Central memory CD8-positive, alpha-beta T cell (primary cell): ENCODE measurements at regions not wholly inside any gene's neighbourhood (a gene's known extent, or its start where the extent isn't known, plus 50 kb on each side); places are given as distances from the start of the nearest gene placed in this dataset.

Experiments used
- ATAC-seq: fragments of 150-1000 bp; cut with Tn5 transposase; replicated peaks from 2 replicates; pipeline ENCODE4 v1.10.0; 2022; ENCODE audit warnings: mild to moderate bottlenecking, moderate FRiP score, moderate number of reproducible peaks; ENCODE audit not compliant: poor library complexity, severe bottlenecking; ENCODE audit errors: extremely low read depth
- DNase-seq, 2 donors: peaks; one replicate each; pipeline ENCODE4 v3.0.0; 2021; ENCODE audit warnings: low spot score in 2 of 2
- H3K27ac Mint-ChIP-seq: one replicate; pipeline ENCODE4 v1.8.0; 2022; ENCODE audit warnings: low read depth, mild to moderate bottlenecking, moderate library complexity, mixed read lengths
- H3K27me3 Mint-ChIP-seq: one replicate; pipeline ENCODE4 v1.8.0; 2022; ENCODE audit warnings: mixed read lengths
- H3K36me3 Mint-ChIP-seq: one replicate; pipeline ENCODE4 v1.8.0; 2022; ENCODE audit warnings: mild to moderate bottlenecking, moderate library complexity, mixed read lengths; ENCODE audit not compliant: insufficient read depth
- H3K4me1 Mint-ChIP-seq: one replicate; pipeline ENCODE4 v1.8.0; 2022; ENCODE audit warnings: mixed read lengths
- H3K4me3 Mint-ChIP-seq: one replicate; pipeline ENCODE4 v1.8.0; 2022; ENCODE audit warnings: mild to moderate bottlenecking, moderate library complexity, mixed read lengths
- H3K9me3 Mint-ChIP-seq: one replicate; pipeline ENCODE4 v1.8.0; 2022; ENCODE audit warnings: mixed read lengths

DNA sequence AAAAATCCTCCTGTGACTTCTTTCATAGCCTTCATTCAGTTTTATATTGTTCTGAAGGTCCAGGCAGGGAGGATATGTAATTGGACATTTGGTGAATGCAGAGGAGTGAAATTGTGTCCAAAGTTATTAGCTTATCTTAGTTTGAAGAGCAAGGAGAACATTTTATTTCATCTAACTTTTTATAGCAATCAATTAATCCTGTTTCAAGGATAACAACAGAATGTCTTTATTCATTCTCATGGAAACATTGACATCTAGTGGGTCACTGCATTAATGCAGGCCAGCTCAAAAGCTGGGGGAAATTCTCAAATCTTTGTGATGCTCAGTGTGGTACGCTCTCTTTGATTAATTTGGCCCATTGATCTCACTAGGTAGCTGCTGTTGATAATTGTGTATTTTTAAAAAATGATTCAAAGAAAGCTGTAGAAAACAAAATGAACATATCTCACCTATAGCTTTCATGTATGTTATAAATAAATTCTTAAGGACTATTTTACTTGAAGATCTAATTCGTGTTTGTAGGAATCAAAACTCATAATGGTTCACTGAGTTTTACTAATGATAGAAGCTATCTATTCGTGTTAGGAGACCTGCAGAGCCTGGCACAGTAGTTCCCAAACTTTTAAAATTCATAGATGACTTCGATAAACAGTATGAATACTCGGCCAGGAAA is 150.8 kb upstream of the KCNMB2 start:
- Mint-ChIP-seq H3K9me3 (no peaks in the 10 kb centered on the region), H3K4me3 (no peak overlapping the region), H3K36me3 (no peaks in the 10 kb centered on the region), H3K4me1 (no peaks in the 10 kb centered on the region), H3K27me3 (peaks cover 23% of the 10 kb centered on the region), H3K27ac (no peak overlapping the region)
- DNase-seq (no peak), ATAC-seq (no peak)

DNA sequence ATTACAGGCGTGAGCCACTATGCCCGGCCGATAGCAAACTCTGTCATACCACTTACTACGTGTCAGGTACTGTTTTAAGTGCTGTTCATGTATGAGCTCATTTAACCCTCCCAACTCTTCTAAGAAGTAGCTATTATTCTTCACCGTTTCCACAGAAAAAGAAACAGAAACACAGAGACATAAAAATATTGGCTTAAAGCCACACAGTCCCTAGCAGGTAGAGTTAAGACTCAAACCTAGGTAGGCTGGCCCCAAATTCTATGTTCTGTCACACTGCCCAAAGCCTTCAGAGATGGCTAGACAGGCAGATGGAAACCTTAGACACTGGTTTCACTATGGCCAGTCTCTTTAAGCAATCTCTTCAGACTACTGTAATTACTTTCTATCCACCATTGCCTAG is 149.8 kb upstream of the KCNMB2 start:
- Mint-ChIP-seq H3K36me3 (peaks cover 2% of the 10 kb centered on the region), H3K27ac (no peak overlapping the region), H3K27me3 (peaks cover 23% of the 10 kb centered on the region), H3K4me1 (no peaks in the 10 kb centered on the region), H3K9me3 (no peaks in the 10 kb centered on the region), H3K4me3 (no peak overlapping the region)
- no peak for DNase-seq
- no peak for ATAC-seq

DNA sequence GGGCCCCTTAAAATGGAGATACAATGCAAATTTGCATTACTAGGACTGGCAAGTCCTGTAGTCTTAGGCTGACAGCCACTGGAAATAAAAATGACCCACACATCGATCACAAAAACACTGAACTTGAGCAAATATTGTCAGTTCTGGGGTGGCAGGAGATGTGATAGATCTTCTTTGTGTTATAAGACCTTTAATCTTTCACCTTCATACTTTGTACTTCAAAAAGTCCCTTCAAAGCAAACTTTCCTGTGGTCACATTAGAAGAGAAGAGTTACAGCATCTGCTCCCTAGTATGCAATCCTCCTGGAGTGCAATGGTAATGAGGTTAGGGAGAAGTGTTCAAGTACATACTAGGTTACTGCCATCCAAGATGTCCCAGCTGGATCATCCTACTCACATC is 149.4 kb upstream of the KCNMB2 start:
- no peak for ATAC-seq
- Mint-ChIP-seq H3K36me3 (peaks cover 2% of the 10 kb centered on the region), H3K27me3 (peaks cover 23% of the 10 kb centered on the region), H3K9me3 (no peaks in the 10 kb centered on the region), H3K4me1 (no peaks in the 10 kb centered on the region), H3K27ac (no peak overlapping the region), H3K4me3 (no peak overlapping the region)
- no peak for DNase-seq

DNA sequence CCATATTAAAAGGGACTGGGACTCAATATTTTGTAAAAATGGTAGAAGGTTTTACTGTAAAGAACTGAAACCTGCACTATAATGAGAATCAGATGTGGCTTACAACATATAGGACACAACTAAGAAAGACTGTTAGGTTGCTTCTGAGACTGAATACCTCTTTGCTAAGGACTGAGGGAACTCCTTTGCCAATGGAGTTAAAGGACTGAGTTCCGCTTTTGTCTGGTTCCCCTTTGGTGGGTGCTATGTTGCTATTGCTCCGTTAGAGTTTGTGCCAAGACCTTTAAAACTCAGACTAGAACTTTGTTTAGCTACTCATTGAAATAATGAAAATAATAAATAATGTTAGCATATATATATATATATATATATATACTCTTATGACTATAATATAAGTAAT is 147.8 kb upstream of the KCNMB2 start:
- H3K4me3 Mint-ChIP-seq: no peak overlapping the region
- H3K36me3 Mint-ChIP-seq: peaks cover 2% of the 10 kb centered on the region
- ATAC-seq: no peak
- H3K4me1 Mint-ChIP-seq: no peaks in the 10 kb centered on the region
- no peak for DNase-seq
- no peaks in the 10 kb centered on the region for H3K9me3 Mint-ChIP-seq
- peaks cover 30% of the 10 kb centered on the region for H3K27me3 Mint-ChIP-seq
- no peak overlapping the region for H3K27ac Mint-ChIP-seq

DNA sequence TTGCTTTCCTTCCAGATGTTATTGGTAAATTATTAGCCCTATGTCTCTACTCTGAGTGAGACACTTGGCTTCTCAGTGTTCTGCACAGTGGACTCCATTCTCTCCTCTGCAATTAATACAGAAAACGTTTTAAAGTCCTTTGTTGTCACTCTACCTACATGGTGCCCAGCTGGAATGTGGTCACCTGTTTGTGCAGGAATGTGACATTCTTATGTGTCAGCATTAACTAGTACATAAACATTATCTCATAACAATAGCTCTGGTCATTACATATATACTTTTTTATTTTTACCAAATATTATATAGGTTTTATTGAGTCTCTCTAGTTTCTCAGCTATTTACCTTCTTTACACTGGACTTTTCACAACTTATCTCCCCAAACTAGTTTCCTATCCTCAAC is 147.0 kb upstream of the KCNMB2 start:
- Mint-ChIP-seq H3K27ac (no peak overlapping the region), H3K9me3 (no peaks in the 10 kb centered on the region), H3K4me3 (no peak overlapping the region), H3K4me1 (no peaks in the 10 kb centered on the region), H3K27me3 (peaks cover 32% of the 10 kb centered on the region), H3K36me3 (peaks cover 2% of the 10 kb centered on the region)
- ATAC-seq: no peak
- no peak for DNase-seq

DNA sequence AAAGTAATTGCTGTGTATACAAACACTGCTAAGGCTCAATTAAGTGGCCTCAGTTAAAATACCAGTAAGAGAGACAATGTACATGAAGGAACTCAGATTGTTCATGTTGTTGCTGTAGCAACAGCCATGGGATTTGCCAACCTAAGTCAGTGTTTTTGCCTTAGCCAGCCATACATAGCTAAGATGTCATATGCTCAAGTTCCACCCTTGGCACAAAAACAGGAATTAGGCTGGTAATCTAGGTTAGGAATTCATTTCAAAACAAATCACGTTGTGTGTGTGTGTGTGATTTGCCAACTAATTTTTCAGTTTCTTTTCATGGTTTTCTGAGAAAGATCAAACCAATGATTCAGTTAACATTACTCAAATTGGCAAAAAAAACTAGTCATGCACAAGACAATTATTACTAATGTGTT is 143.7 kb upstream of the KCNMB2 start:
- H3K27me3 Mint-ChIP-seq: peaks cover 10% of the 10 kb centered on the region
- H3K4me3 Mint-ChIP-seq: no peak overlapping the region
- no peak for ATAC-seq
- DNase-seq: no peak
- no peaks in the 10 kb centered on the region for H3K4me1 Mint-ChIP-seq
- H3K27ac Mint-ChIP-seq: no peak overlapping the region
- peaks cover 2% of the 10 kb centered on the region for H3K36me3 Mint-ChIP-seq
- H3K9me3 Mint-ChIP-seq: no peaks in the 10 kb centered on the region

DNA sequence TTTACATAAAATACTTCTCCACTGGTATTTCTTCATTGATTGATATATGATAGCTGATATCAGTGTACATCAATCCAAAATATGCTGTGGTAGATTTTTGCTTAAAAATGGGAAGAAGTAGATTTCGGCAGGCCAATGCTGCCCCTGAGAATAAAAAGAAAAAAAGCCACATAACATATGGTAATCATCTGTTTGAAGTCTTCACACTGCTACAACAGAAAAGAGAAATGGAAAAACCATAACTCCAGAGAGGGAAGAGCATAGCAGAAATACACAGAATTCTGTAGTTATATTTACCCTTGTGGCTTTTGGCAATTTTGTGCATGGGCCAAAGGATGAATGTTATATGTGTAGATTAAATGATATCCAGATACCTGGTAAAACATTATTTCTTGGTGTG is 143.1 kb upstream of the KCNMB2 start:
- ATAC-seq: no peak
- H3K36me3 Mint-ChIP-seq: peaks cover 2% of the 10 kb centered on the region
- no peaks in the 10 kb centered on the region for H3K4me1 Mint-ChIP-seq
- no peak overlapping the region for H3K4me3 Mint-ChIP-seq
- no peaks in the 10 kb centered on the region for H3K9me3 Mint-ChIP-seq
- H3K27ac Mint-ChIP-seq: no peak overlapping the region
- DNase-seq: no peak
- H3K27me3 Mint-ChIP-seq: peaks cover 10% of the 10 kb centered on the region

DNA sequence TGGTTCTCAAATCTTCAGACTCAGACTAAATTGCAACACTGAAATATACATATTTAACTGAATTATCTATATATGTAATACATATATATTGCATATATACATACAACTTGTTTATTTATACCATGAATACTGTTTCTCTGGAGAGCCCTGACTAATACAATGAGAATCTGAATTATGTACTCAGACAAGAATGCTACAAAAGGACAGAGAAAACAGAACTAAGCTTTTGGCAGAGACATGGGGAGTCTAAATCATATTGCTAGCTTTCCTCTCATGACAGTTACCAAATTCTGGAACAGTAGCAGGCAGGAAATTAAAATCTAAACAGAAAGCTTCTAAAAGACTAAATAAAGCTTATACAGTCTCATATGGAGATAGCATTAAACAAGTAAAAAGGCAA is 142.4 kb upstream of the KCNMB2 start:
- Mint-ChIP-seq H3K36me3 (peaks cover 2% of the 10 kb centered on the region), H3K9me3 (no peaks in the 10 kb centered on the region), H3K27me3 (peaks cover 10% of the 10 kb centered on the region), H3K27ac (no peak overlapping the region), H3K4me3 (no peak overlapping the region), H3K4me1 (no peaks in the 10 kb centered on the region)
- ATAC-seq (no peak), DNase-seq (no peak)

DNA sequence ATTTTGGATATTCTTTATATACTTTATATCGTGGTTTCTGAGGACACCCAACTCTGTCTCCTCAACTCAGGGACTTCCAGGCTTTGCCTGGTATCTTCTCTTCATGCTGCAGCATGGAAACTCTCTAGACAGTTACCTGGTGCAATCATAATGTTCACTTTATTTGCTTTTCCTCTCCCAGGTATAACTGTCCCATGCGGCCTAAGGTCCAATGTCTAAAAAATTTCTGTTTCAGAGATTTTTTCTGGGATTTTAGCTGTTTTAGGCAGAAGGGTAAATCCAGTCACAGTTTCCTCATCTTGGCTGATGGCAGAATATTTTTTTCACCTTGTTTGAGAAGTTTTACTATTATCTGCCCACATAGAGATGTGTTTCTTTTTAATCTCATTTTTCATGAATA is 139.9 kb upstream of the KCNMB2 start:
- ATAC-seq: no peak

DNA sequence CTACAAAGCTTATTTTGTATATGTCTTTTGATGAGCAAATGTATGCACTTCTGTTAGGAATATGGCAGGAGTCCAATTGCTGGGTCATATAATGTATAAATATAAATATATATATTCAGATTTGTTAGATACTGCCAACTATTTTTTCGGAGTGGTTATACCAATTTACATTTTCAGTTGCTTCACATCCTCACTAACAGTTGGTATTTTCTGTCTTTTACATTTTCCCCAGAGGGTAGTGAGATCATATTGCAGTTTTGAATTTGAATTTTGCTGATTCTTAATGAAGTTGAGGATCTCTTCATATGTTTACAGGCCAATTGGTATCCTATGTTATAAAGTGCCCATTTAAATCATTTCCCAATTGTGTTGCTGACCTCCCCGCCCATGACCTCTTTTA is 139.0 kb upstream of the KCNMB2 start:
- H3K9me3 Mint-ChIP-seq: no peaks in the 10 kb centered on the region
- H3K4me1 Mint-ChIP-seq: no peaks in the 10 kb centered on the region
- no peak for DNase-seq
- no peak overlapping the region for H3K4me3 Mint-ChIP-seq
- H3K36me3 Mint-ChIP-seq: no peaks in the 10 kb centered on the region
- peaks cover 31% of the 10 kb centered on the region for H3K27me3 Mint-ChIP-seq
- H3K27ac Mint-ChIP-seq: no peak overlapping the region
- no peak for ATAC-seq

More for the DNA sequence above, 139.9 kb upstream of the KCNMB2 start:
- Mint-ChIP-seq H3K27ac (no peak overlapping the region), H3K36me3 (no peaks in the 10 kb centered on the region), H3K4me3 (no peak overlapping the region), H3K27me3 (peaks cover 22% of the 10 kb centered on the region), H3K9me3 (no peaks in the 10 kb centered on the region), H3K4me1 (no peaks in the 10 kb centered on the region)
- no peak for DNase-seq

DNA sequence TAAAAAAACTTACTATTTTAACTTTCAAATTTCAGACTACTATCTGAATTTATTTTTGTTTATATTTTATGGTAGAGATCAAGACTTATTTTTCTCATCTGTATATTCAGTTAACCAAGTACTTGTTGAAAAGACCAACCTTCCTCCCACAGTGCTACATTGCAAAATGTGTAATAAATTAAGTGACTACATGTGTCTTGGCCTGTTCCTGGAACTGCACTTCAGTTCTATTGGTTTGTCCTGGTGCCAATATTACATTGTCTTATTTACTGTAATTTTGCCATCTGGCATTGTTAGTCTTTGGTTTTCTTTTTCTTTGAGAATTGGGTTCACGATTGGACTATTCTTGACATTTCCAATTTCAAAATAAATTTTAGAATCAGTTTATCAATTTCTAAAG is 138.4 kb upstream of the KCNMB2 start:
- Mint-ChIP-seq H3K27ac (no peak overlapping the region), H3K4me3 (no peak overlapping the region), H3K4me1 (no peaks in the 10 kb centered on the region), H3K9me3 (no peaks in the 10 kb centered on the region), H3K27me3 (peaks cover 34% of the 10 kb centered on the region), H3K36me3 (no peaks in the 10 kb centered on the region)
- no peak for DNase-seq
- ATAC-seq: no peak

DNA sequence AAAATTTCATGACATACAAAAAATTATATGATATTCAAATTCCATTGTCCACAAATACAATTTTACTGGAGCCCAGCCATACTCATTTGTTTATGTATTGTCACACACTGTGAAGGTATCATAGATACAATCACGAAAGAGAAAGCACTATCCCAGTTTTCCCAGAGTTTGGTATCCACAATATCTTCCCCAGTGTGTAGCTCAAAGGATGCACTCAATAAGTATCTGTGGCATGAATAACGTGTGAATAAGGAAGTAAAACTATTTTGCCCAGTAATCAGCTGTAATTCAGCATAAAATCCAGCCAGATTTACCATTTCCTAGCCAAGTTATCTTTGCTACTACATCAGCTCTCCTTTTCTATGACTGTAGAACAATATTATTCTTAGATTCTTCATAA is 131.3 kb upstream of the KCNMB2 start:
- no peaks in the 10 kb centered on the region for H3K4me1 Mint-ChIP-seq
- DNase-seq (no peak), ATAC-seq (no peak)
- H3K27ac Mint-ChIP-seq: no peak overlapping the region
- H3K4me3 Mint-ChIP-seq: no peak overlapping the region
- no peaks in the 10 kb centered on the region for H3K9me3 Mint-ChIP-seq
- peaks cover 48% of the 10 kb centered on the region for H3K27me3 Mint-ChIP-seq
- H3K36me3 Mint-ChIP-seq: no peaks in the 10 kb centered on the region

DNA sequence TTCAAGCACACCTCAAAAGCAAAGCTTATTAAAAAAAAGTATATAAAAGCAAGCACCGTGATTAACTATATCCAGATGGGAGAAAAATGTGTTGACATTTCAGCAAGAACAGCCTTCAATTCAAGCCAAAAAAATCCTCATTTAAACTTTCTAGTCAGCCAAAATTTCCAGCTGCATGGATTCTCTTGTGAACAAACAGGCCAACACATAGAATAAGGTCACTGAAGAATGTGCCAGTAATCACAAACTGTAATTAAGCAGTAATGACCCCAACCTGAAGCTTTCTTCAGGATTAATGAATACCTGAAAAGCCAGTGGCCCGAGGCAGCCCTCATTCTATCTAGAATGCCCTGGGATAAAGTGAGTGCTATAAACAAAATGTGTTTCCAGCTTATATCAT is 130.7 kb upstream of the KCNMB2 start:
- no peak overlapping the region for H3K27ac Mint-ChIP-seq
- ATAC-seq (no peak), DNase-seq (no peak)
- H3K36me3 Mint-ChIP-seq: no peaks in the 10 kb centered on the region
- H3K9me3 Mint-ChIP-seq: no peaks in the 10 kb centered on the region
- H3K4me1 Mint-ChIP-seq: no peaks in the 10 kb centered on the region
- no peak overlapping the region for H3K4me3 Mint-ChIP-seq
- peaks cover 49% of the 10 kb centered on the region for H3K27me3 Mint-ChIP-seq

DNA sequence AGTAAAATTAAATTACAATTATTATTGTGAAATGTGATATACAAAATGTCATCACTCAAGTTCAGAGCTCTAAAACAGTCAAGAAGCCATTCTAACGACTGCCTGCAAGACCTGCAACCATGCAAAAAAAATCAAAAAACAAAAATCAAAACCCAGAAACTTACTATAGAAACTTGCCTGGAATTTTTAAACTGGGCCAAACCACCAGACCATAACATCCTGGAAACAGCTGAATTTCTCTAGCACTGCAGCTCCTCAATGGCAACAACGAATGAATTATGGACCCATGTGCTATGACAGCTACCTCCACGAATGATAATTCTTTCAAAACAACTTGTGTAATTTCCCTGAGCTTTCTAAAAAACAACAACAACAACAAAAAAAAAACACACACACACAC is 130.0 kb upstream of the KCNMB2 start:
- no peak overlapping the region for H3K27ac Mint-ChIP-seq
- H3K4me3 Mint-ChIP-seq: no peak overlapping the region
- no peaks in the 10 kb centered on the region for H3K9me3 Mint-ChIP-seq
- ATAC-seq (no peak), DNase-seq (no peak)
- H3K36me3 Mint-ChIP-seq: no peaks in the 10 kb centered on the region
- H3K27me3 Mint-ChIP-seq: peaks cover 45% of the 10 kb centered on the region
- H3K4me1 Mint-ChIP-seq: no peaks in the 10 kb centered on the region
